ACC112 (cell line): ENCODE measurements at regions not wholly inside any gene's neighbourhood (a gene's known extent, or its start where the extent isn't known, plus 50 kb on each side); places are given as distances from the start of the nearest gene placed in this dataset.

ENCODE experiments used
- H2AFZ ChIP-seq: fragments of 200-600 bp; sonication (generic); one replicate; pipeline ENCODE4 v1.6.0; 2017; ENCODE audit warnings: antibody characterized with exemption, low read length; ENCODE audit not compliant: unreplicated experiment
- H3K27ac ChIP-seq: fragments of 200-600 bp; sonication (generic); 2 replicates; pipeline ENCODE4 v1.5.1; 2014; ENCODE audit warnings: low read depth, mild to moderate bottlenecking, antibody characterized with exemption, low read length, moderate library complexity
- H3K27me3 ChIP-seq: fragments of 200-600 bp; sonication (generic); 2 replicates; pipeline ENCODE4 v1.6.1; 2014; ENCODE audit warnings: mild to moderate bottlenecking, antibody characterized with exemption, low read length, moderate library complexity, mixed read lengths; ENCODE audit not compliant: insufficient read depth
- H3K36me3 ChIP-seq: fragments of 200-600 bp; sonication (generic); 2 replicates; pipeline ENCODE4 v1.6.1; 2016; ENCODE audit warnings: mild to moderate bottlenecking, antibody characterized with exemption, low read length, moderate library complexity, mixed read lengths; ENCODE audit not compliant: insufficient read depth
- H3K4me1 ChIP-seq: fragments of 200-600 bp; sonication (generic); one replicate; pipeline ENCODE4 v1.6.1; 2016; ENCODE audit warnings: low read length, mixed read lengths; ENCODE audit not compliant: insufficient read depth, unreplicated experiment, control insufficient read depth
- H3K4me3 ChIP-seq: fragments of 200-600 bp; sonication (generic); 2 replicates; pipeline ENCODE4 v1.5.1; 2014; ENCODE audit warnings: mild to moderate bottlenecking, low read depth, low read length
- H3K79me2 ChIP-seq: fragments of 200-600 bp; sonication (generic); one replicate; pipeline ENCODE4 v1.6.0; 2016; ENCODE audit warnings: low read length; ENCODE audit not compliant: control insufficient read depth, unreplicated experiment, insufficient read depth

DNA sequence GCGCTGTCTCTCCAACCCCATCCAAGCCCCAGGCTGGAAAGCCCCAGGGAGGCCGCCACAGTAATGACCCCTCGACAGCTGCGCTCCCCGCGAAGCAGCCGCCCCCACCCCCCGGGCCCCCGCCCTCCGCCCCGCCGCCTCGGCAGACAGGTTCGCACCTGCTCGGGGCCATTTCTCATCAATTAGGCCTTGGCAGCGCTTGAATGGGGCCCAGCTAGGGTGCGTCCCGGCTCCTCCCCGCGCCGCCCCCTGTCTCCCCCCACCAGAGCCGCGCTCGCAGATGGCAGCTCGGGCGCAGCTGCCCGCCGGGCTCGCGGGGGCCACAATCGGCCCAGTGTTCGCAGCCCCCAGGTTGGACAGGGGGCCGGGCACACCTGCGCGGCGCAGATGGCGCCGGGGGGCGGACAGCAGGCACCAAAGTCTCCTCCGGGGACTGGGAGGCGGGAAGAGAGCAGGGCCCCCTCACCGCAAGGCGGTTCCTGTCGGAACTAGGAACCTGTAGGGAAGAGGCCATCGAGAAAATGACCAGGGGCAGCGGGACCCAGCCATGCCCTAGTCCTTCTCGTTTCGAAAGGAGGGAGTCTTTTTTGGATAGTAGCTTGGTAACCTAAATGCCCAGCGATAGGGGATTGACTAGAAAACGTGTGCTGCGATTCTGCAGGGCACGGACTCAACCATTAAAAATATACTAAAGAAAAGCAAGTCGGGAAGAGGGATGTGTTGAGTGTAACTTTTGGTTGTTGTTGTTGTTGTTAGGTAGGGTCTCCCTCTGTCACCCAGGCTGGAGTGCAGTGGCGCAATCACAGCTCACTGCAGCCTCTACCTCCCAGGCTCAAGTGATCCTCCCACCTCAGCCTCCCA is 83.2 kb upstream of the EYA2 start:
- Histone ChIP-seq H3K79me2 (no peaks in the 10 kb centered on the region), H3K27ac (no peak overlapping the region), H3K4me1 (peaks cover 5% of the 10 kb centered on the region), H3K27me3 (peaks cover 29% of the 10 kb centered on the region), H2AFZ (no peak overlapping the region), H3K36me3 (no peaks in the 10 kb centered on the region), H3K4me3 (no peak overlapping the region)

DNA sequence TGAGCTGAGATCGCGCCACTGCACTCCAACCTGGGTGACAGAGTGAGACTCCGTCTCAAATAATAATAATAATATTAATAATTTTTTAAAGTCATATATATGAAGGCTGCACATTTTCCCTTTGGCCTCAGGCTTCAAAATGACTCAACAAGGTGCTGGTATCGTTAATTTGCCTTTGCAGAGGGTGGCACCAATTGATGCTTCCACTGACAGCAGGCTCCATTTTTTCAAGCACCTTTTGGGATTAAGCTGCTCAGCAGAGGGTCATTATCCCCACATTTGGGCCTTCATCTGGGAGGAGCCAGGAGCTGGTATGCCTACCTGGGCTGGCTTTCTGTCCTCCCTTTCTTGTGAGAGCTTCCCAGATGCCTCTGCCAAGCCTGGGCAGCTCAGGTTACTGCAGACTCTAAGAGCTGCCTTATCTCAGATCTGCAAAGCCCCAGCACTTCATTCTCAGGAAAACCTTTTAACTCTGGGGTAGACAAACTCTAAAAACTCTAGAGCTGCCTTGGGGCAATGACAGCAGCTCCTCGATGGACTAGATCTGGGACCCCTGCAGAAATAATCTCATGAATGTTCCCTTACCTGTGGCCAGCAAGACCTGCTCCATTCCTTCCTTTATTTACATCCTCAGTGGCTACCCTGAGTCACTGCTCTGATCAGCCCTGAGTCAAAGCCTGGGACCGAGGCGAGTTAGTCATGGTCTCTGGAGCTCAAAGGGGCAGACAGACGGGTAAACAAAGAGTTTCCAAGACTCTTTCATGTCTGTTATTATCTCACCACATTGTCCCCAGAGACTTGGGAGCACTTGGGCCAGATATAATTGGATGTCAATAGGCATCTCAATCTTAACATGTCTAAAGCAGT is 80.0 kb upstream of the EYA2 start:
- H3K4me3 ChIP-seq: peak overlapping the region; percentile 44
- no peaks in the 10 kb centered on the region for H3K79me2 ChIP-seq
- no peaks in the 10 kb centered on the region for H3K36me3 ChIP-seq
- peaks cover 5% of the 10 kb centered on the region for H3K4me1 ChIP-seq
- H3K27me3 ChIP-seq: peaks cover 51% of the 10 kb centered on the region
- no peak overlapping the region for H2AFZ ChIP-seq
- H3K27ac ChIP-seq: no peak overlapping the region

- Histone ChIP-seq H3K4me1 (peaks cover 5% of the 10 kb centered on the region), H3K4me3 (no peak overlapping the region), H3K27me3 (peaks cover 53% of the 10 kb centered on the region), H3K27ac (no peak overlapping the region), H3K36me3 (no peaks in the 10 kb centered on the region), H3K79me2 (no peaks in the 10 kb centered on the region), H2AFZ (no peak overlapping the region)
These were observed 78.5 kb upstream of the EYA2 start for GRCh38 chr20:46816097-46816496.

- Histone ChIP-seq H3K4me1 (peaks cover 5% of the 10 kb centered on the region), H3K4me3 (no peak overlapping the region), H3K79me2 (no peaks in the 10 kb centered on the region), H3K36me3 (no peaks in the 10 kb centered on the region), H2AFZ (no peak overlapping the region), H3K27ac (no peak overlapping the region), H3K27me3 (peaks cover 45% of the 10 kb centered on the region)
These were observed 77.6 kb upstream of the EYA2 start for GRCh38 chr20:46816886-46817638.

DNA sequence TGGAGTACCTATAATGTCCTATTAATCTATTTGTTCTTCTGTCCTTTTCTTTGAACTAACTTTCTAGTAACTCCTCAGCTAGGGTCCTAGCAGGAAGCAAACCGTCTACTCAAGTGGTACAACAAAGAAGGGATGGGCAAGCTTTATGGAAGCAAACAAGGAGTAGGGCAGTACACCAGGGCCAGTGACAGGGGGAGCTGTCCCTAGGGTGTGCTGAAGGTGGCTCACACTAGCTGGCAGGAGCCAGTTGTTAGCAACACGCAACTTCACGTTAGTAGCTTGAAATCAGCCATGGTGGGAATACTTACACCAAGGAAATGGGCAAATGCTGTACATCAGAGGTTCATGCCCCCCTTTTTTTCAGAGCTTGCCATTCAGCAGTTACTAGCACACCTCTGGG is 74.0 kb upstream of the EYA2 start:
- Histone ChIP-seq H3K79me2 (no peaks in the 10 kb centered on the region), H3K4me1 (no peaks in the 10 kb centered on the region), H3K4me3 (no peak overlapping the region), H3K36me3 (no peaks in the 10 kb centered on the region), H2AFZ (no peak overlapping the region), H3K27me3 (peaks cover 44% of the 10 kb centered on the region), H3K27ac (no peak overlapping the region)

GRCh38 chr20:46823271-46823751 is 71.3 kb upstream of the EYA2 start:
- no peak overlapping the region for H3K4me3 ChIP-seq
- no peaks in the 10 kb centered on the region for H3K79me2 ChIP-seq
- peaks cover 7% of the 10 kb centered on the region for H3K4me1 ChIP-seq
- peaks cover 24% of the 10 kb centered on the region for H3K27me3 ChIP-seq
- H2AFZ ChIP-seq: no peak overlapping the region
- H3K27ac ChIP-seq: no peak overlapping the region
- H3K36me3 ChIP-seq: no peaks in the 10 kb centered on the region

- Histone ChIP-seq H3K36me3 (no peaks in the 10 kb centered on the region), H3K79me2 (no peaks in the 10 kb centered on the region), H2AFZ (no peak overlapping the region), H3K27me3 (peaks cover 21% of the 10 kb centered on the region), H3K4me1 (peaks cover 8% of the 10 kb centered on the region), H3K4me3 (no peak overlapping the region), H3K27ac (no peak overlapping the region)
These were observed 70.9 kb upstream of the EYA2 start for GRCh38 chr20:46823753-46824152.

GRCh38 chr20:46826343-46826984 is 68.2 kb upstream of the EYA2 start:
- Histone ChIP-seq H3K4me3 (no peak overlapping the region), H2AFZ (no peak overlapping the region), H3K36me3 (no peaks in the 10 kb centered on the region)

DNA sequence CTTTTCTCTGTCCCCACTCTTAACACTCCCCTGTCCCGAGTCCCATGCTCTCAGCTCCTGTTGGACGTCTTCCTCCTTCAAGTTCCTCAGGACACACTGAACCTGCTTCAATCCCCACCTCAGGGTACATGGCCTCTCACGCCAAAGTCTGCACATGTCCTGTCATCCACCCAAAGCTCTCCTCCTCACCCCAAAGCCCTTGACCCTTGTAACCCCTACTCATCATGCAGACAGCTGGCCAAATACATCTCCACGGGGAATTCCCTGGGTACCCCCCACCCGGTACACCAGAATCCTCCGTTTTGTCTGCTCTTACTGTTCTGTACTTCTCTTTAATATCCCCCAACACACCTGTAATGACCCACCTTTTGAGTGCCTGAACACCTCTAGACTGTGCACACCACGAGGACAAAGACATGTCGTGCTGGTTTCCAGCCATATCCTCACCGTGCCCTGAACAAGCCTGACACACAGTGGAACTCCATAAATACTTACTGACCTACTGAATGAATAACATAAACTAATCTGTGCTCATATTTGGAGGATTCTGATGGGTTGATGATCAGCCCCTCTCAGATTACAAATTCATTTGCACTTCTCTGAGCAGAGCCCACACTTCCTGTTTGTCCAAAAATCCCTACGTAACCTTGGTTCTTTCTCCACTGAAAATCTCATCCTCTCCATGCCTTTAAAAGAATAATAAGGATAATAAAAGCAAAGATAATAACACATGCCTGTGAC is 66.8 kb upstream of the EYA2 start:
- Histone ChIP-seq H3K27ac (no peak overlapping the region), H3K27me3 (0 out of 2 replicates have a peak, but pooled peaks cover 2% of the 10 kb centered on the region), H3K79me2 (no peaks in the 10 kb centered on the region), H3K36me3 (no peaks in the 10 kb centered on the region), H3K4me3 (no peak overlapping the region), H2AFZ (no peak overlapping the region), H3K4me1 (peaks cover 12% of the 10 kb centered on the region)

More at GRCh38 chr20:46826343-46826984, 68.2 kb upstream of the EYA2 start:
- peaks cover 12% of the 10 kb centered on the region for H3K4me1 ChIP-seq
- H3K79me2 ChIP-seq: no peaks in the 10 kb centered on the region
- H3K27ac ChIP-seq: no peak overlapping the region
- H3K27me3 ChIP-seq: 0 out of 2 replicates have a peak, but pooled peaks cover 2% of the 10 kb centered on the region
